ENCODE measurements at regions not wholly inside any gene's neighbourhood (a gene's known extent, or its start where the extent isn't known, plus 50 kb on each side); places are given as distances from the start of the nearest gene placed in this dataset.
"Not testable (repeated sequence)": the region's sequence is repeated elsewhere in the genome, so short reads cannot be mapped to it uniquely, and the experiment has no call there.

GRCh38 chr1:121525355-121525754 lies 340.6 kb downstream of the SRGAP2C start:
- TF ChIP-seq, protein P1, sequence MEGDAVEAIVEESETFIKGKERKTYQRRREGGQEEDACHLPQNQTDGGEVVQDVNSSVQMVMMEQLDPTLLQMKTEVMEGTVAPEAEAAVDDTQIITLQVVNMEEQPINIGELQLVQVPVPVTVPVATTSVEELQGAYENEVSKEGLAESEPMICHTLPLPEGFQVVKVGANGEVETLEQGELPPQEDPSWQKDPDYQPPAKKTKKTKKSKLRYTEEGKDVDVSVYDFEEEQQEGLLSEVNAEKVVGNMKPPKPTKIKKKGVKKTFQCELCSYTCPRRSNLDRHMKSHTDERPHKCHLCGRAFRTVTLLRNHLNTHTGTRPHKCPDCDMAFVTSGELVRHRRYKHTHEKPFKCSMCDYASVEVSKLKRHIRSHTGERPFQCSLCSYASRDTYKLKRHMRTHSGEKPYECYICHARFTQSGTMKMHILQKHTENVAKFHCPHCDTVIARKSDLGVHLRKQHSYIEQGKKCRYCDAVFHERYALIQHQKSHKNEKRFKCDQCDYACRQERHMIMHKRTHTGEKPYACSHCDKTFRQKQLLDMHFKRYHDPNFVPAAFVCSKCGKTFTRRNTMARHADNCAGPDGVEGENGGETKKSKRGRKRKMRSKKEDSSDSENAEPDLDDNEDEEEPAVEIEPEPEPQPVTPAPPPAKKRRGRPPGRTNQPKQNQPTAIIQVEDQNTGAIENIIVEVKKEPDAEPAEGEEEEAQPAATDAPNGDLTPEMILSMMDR (IDR thresholded peaks at IDR 0.05; ENCODE audit: insufficient read depth, low read length, poor library complexity, severe bottlenecking): no peak
- Histone ChIP-seq H3K27me3 (ENCODE audit: control insufficient read depth, insufficient read depth, low read length) (no peaks in the 10 kb centered on the region), H3K4me3 (ENCODE audit: low read depth, low read length) (no peak overlapping the region), H3K36me3 (ENCODE audit: control insufficient read depth, insufficient read depth, low read length) (no peaks in the 10 kb centered on the region)
- DNase-seq (ENCODE audit: low read depth): no peak

GRCh38 chr1:121528958-121529357 lies 344.2 kb downstream of the SRGAP2C start:
- H3K27me3 ChIP-seq (ENCODE audit: control insufficient read depth, insufficient read depth, low read length); DNase-seq (ENCODE audit: low read depth); H3K36me3 ChIP-seq (ENCODE audit: control insufficient read depth, insufficient read depth, low read length); H3K4me3 ChIP-seq (ENCODE audit: low read depth, low read length): not testable (repeated sequence)

GRCh38 chr1:121530026-121530425 lies 345.3 kb downstream of the SRGAP2C start:
- not testable (repeated sequence) for H3K27me3 ChIP-seq (ENCODE audit: control insufficient read depth, insufficient read depth, low read length); H3K36me3 ChIP-seq (ENCODE audit: control insufficient read depth, insufficient read depth, low read length); DNase-seq (ENCODE audit: low read depth)

DNA sequence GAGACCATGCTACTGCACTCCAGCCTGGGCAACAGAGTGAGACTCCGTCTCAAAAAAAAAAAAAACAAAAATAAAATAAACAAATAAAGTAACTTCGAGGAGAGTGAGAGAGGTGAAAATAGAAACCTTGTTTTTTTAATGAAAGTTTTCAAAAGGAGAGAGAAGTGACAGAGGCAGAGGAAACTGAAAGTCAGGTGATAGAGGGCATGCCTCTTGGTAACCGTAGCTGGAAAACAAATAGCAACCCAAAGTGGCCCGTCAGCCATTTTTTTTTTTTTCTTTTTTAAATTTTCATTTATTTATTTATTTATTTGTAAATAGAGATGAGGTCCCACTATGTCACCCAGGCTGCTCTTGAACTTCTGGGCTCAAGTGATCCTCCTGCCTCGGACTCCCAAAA lies 347.0 kb downstream of the SRGAP2C start:
- DNase-seq (ENCODE audit: low read depth); H3K36me3 ChIP-seq (ENCODE audit: control insufficient read depth, insufficient read depth, low read length); H3K4me3 ChIP-seq (ENCODE audit: low read depth, low read length); H3K27me3 ChIP-seq (ENCODE audit: control insufficient read depth, insufficient read depth, low read length): not testable (repeated sequence)

More at GRCh38 chr1:121530026-121530425, 345.3 kb downstream of the SRGAP2C start:
- H3K4me3 ChIP-seq (ENCODE audit: low read depth, low read length): not testable (repeated sequence)

DNA sequence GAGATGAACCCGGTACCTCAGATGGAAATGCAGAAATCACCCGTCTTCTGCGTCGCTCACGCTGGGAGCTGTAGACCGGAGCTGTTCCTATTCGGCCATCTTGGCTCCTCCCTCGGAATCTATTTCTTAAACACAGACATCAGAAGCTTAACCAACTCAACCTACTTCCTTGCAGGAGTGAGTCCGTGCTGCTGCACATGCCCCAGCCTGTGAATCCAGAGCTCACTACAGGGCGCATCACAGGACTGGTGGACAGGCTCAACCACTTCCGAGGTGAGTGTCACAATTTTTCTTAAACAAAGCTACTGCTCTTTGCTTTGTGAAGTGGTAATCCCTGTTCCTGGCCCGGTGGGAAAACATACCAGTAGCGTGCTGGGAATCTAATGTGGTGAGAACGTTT lies 353.4 kb downstream of the SRGAP2C start:
- H3K36me3 ChIP-seq (ENCODE audit: control insufficient read depth, insufficient read depth, low read length); DNase-seq (ENCODE audit: low read depth); H3K4me3 ChIP-seq (ENCODE audit: low read depth, low read length); H3K27me3 ChIP-seq (ENCODE audit: control insufficient read depth, insufficient read depth, low read length): not testable (repeated sequence)

- no peak overlapping the region for H3K4me3 ChIP-seq (ENCODE audit: low read depth, low read length)
- no peak for DNase-seq (ENCODE audit: low read depth)
- no peaks in the 10 kb centered on the region for H3K36me3 ChIP-seq (ENCODE audit: control insufficient read depth, insufficient read depth, low read length)
- no peaks in the 10 kb centered on the region for H3K27me3 ChIP-seq (ENCODE audit: control insufficient read depth, insufficient read depth, low read length)
- TF ChIP-seq, protein P1 (IDR thresholded peaks at IDR 0.05; ENCODE audit: insufficient read depth, low read length, poor library complexity, severe bottlenecking): no peak
These were observed 354.3 kb downstream of the SRGAP2C start for GRCh38 chr1:121538943-121539575.

GRCh38 chr1:121543988-121544387 lies 359.2 kb downstream of the SRGAP2C start:
- not testable (repeated sequence) for H3K4me3 ChIP-seq (ENCODE audit: low read depth, low read length); DNase-seq (ENCODE audit: low read depth); H3K36me3 ChIP-seq (ENCODE audit: control insufficient read depth, insufficient read depth, low read length); H3K27me3 ChIP-seq (ENCODE audit: control insufficient read depth, insufficient read depth, low read length)

- TF ChIP-seq, protein P1 (IDR thresholded peaks at IDR 0.05; ENCODE audit: insufficient read depth, low read length, poor library complexity, severe bottlenecking): no peak
- DNase-seq (ENCODE audit: low read depth): no peak
- Histone ChIP-seq H3K36me3 (ENCODE audit: control insufficient read depth, insufficient read depth, low read length) (no peaks in the 10 kb centered on the region), H3K4me3 (ENCODE audit: low read depth, low read length) (no peak overlapping the region), H3K27me3 (ENCODE audit: control insufficient read depth, insufficient read depth, low read length) (no peaks in the 10 kb centered on the region)
These were observed 359.7 kb downstream of the SRGAP2C start for GRCh38 chr1:121544500-121544899.

GRCh38 chr1:121545899-121546298 lies 361.1 kb downstream of the SRGAP2C start:
- not testable (repeated sequence) for DNase-seq (ENCODE audit: low read depth); H3K36me3 ChIP-seq (ENCODE audit: control insufficient read depth, insufficient read depth, low read length); H3K4me3 ChIP-seq (ENCODE audit: low read depth, low read length); H3K27me3 ChIP-seq (ENCODE audit: control insufficient read depth, insufficient read depth, low read length)

Measured in kidney epithelial cell (primary cell).